ENCODE measurements at regions not wholly inside any gene's neighbourhood (a gene's known extent, or its start where the extent isn't known, plus 50 kb on each side); places are given as distances from the start of the nearest gene placed in this dataset.

GRCh38 chr7:49243521-49243920 is 319.2 kb downstream of the CDC14C start:
- no peak overlapping the region for H3K4me3 ChIP-seq (ENCODE audit: low read length)
- Mint-ChIP-seq H3K4me3 (no peak overlapping the region), H3K27me3 (ENCODE audit: insufficient read depth) (no peaks in the 10 kb centered on the region), H3K27ac (no peak overlapping the region), H3K4me1 (peaks cover 29% of the 10 kb centered on the region), H3K9me3 (peaks cover 7% of the 10 kb centered on the region), H3K36me3 (ENCODE audit: low read depth) (peaks cover 3% of the 10 kb centered on the region)
- no peaks in the 10 kb centered on the region for H3K4me1 ChIP-seq (ENCODE audit: control insufficient read depth, insufficient read depth, low read length)
- no peak for DNase-seq
- TF ChIP-seq CTCF (conservative IDR thresholded peaks at IDR 0.05), result peak; percentile 84
- H3K27ac ChIP-seq (ENCODE audit: low read depth, low read length), result no peak overlapping the region
- peaks cover 6% of the 10 kb centered on the region for H3K9me3 ChIP-seq (ENCODE audit: control insufficient read depth, low read length)
- no peak overlapping the region for H3K9ac ChIP-seq (ENCODE audit: extremely low read depth, low read length, poor library complexity, severe bottlenecking)
- H3K36me3 ChIP-seq (ENCODE audit: control insufficient read depth, insufficient read depth, low read length), result no peaks in the 10 kb centered on the region
- 28% methylated on average over 2 of the region's 2 CpGs; no CpG with 5 or more reads in 1 of the 2 experiments for WGBS, 2 experiments (ENCODE audit: insufficient coverage in 1 of 2, insufficient read length in 1 of 2)
- no peaks in the 10 kb centered on the region for H3K27me3 ChIP-seq (ENCODE audit: control insufficient read depth, insufficient read depth, low read length, poor library complexity, severe bottlenecking)

- peak; percentile 54 for TF ChIP-seq CTCF (conservative IDR thresholded peaks at IDR 0.05)
- Histone ChIP-seq H3K27ac (ENCODE audit: low read depth, low read length) (no peak overlapping the region), H3K9ac (ENCODE audit: extremely low read depth, low read length, poor library complexity, severe bottlenecking) (peak overlapping the region; percentile 5), H3K4me1 (ENCODE audit: control insufficient read depth, insufficient read depth, low read length) (no peaks in the 10 kb centered on the region), H3K4me3 (ENCODE audit: low read length) (no peak overlapping the region), H3K27me3 (ENCODE audit: control insufficient read depth, insufficient read depth, low read length, poor library complexity, severe bottlenecking) (no peaks in the 10 kb centered on the region), H3K9me3 (ENCODE audit: control insufficient read depth, low read length) (no peaks in the 10 kb centered on the region), H3K36me3 (ENCODE audit: control insufficient read depth, insufficient read depth, low read length) (no peaks in the 10 kb centered on the region)
- WGBS, 2 experiments (ENCODE audit: insufficient coverage in 1 of 2, insufficient read length in 1 of 2), result 17% methylated on average over 1 of the region's 1 CpG; no CpG with 5 or more reads in 1 of the 2 experiments
- Mint-ChIP-seq H3K4me1 (peaks cover 27% of the 10 kb centered on the region), H3K27ac (peak overlapping the region; percentile 69), H3K4me3 (no peak overlapping the region), H3K27me3 (ENCODE audit: insufficient read depth) (no peaks in the 10 kb centered on the region), H3K9me3 (no peaks in the 10 kb centered on the region), H3K36me3 (ENCODE audit: low read depth) (no peaks in the 10 kb centered on the region)
- DNase-seq, result peak; percentile 83
Measured at GRCh38 chr7:49244543-49244942, 320.2 kb downstream of the CDC14C start.

DNA sequence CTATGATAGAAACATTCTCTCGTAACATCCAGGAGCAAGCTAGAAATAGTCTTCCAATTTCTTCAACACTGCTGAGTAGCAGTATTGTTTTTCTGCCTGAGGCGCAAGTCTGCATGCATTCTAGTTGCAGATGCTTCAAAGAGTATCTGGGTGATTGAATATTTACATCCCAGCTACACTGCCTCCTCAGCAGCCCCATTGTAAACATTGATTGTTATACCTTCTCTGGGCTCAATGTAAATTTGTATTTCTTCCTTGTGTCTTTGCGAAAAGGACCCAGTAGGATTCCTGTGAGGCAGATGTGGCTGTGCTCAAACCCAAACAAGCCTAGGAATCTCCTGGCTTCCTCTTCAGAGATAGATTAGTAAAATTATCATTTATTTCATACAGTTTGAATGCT is 320.7 kb downstream of the CDC14C start:
- Histone ChIP-seq H3K36me3 (ENCODE audit: control insufficient read depth, insufficient read depth, low read length) (no peaks in the 10 kb centered on the region), H3K27ac (ENCODE audit: low read depth, low read length) (no peak overlapping the region), H3K9me3 (ENCODE audit: control insufficient read depth, low read length) (no peaks in the 10 kb centered on the region), H3K4me1 (ENCODE audit: control insufficient read depth, insufficient read depth, low read length) (no peaks in the 10 kb centered on the region), H3K27me3 (ENCODE audit: control insufficient read depth, insufficient read depth, low read length, poor library complexity, severe bottlenecking) (no peaks in the 10 kb centered on the region), H3K9ac (ENCODE audit: extremely low read depth, low read length, poor library complexity, severe bottlenecking) (peak overlapping the region; percentile 5), H3K4me3 (ENCODE audit: low read length) (no peak overlapping the region)
- Mint-ChIP-seq H3K27ac (peak overlapping the region; percentile 69), H3K36me3 (ENCODE audit: low read depth) (no peaks in the 10 kb centered on the region), H3K9me3 (no peaks in the 10 kb centered on the region), H3K4me1 (peaks cover 25% of the 10 kb centered on the region), H3K27me3 (ENCODE audit: insufficient read depth) (no peaks in the 10 kb centered on the region), H3K4me3 (no peak overlapping the region)
- WGBS, 2 experiments (ENCODE audit: insufficient coverage in 1 of 2, insufficient read length in 1 of 2), result 23 to 50% methylated on average over 2 to 3 of the region's 3 CpGs
- DNase-seq, result peak; percentile 54
- no peak for TF ChIP-seq CTCF (conservative IDR thresholded peaks at IDR 0.05)
